AG10803 (cell line): ENCODE measurements at regions not wholly inside any gene's neighbourhood (a gene's known extent, or its start where the extent isn't known, plus 50 kb on each side); places are given as distances from the start of the nearest gene placed in this dataset.

Experiments used
- DNase-seq: peaks from one replicate; pipeline ENCODE4 v3.0.0; 2010; ENCODE audit warnings: low read depth
- H3K4me3 ChIP-seq: 2 replicates; pipeline ENCODE4 v1.5.1; 2011; ENCODE audit warnings: mild to moderate bottlenecking, low read length, control low read depth
- CTCF ChIP-seq: conservative IDR thresholded peaks from 2 replicates; pipeline ENCODE4 v1.5.1; 2011; ENCODE audit warnings: mild to moderate bottlenecking, low read length, control low read depth, inconsistent platforms

GRCh38 chr2:46839045-46839444 is 76.6 kb downstream of the MCFD2 start:
- DNase-seq: no peak
- H3K4me3 ChIP-seq: no peak overlapping the region
- TF ChIP-seq CTCF: no peak

- TF ChIP-seq CTCF: no peak
- DNase-seq: no peak
- no peak overlapping the region for H3K4me3 ChIP-seq
These were observed 77.9 kb downstream of the MCFD2 start for GRCh38 chr2:46837704-46838103.

GRCh38 chr2:46837112-46837454 is 78.5 kb downstream of the MCFD2 start:
- no peak for TF ChIP-seq CTCF
- no peak overlapping the region for H3K4me3 ChIP-seq
- no peak for DNase-seq

- no peak for TF ChIP-seq CTCF
- H3K4me3 ChIP-seq: no peak overlapping the region
- DNase-seq: peak; percentile 72
These were observed 79.1 kb downstream of the MCFD2 start for GRCh38 chr2:46836295-46837111.

- H3K4me3 ChIP-seq: no peak overlapping the region
- no peak for TF ChIP-seq CTCF
- DNase-seq: no peak
These were observed 80.1 kb downstream of the MCFD2 start for GRCh38 chr2:46835520-46835919.

- DNase-seq: no peak
- no peak overlapping the region for H3K4me3 ChIP-seq
- no peak for TF ChIP-seq CTCF
These were observed 83.1 kb downstream of the MCFD2 start for GRCh38 chr2:46832543-46832942.

GRCh38 chr2:46831869-46832265 is 83.7 kb downstream of the MCFD2 start:
- DNase-seq: no peak
- no peak overlapping the region for H3K4me3 ChIP-seq
- no peak for TF ChIP-seq CTCF
